8988T (cell line): ENCODE measurements at regions not wholly inside any gene's neighbourhood (a gene's known extent, or its start where the extent isn't known, plus 50 kb on each side); places are given as distances from the start of the nearest gene placed in this dataset.

Source experiments
- DNase-seq: peaks from one replicate; pipeline ENCODE4 v3.0.0; 2011

- no peak for DNase-seq
Observed at GRCh38 chr15:47355759-47356158, 361.5 kb upstream of the SEMA6D start.

GRCh38 chr15:47356297-47356696 is 361.0 kb upstream of the SEMA6D start:
- DNase-seq: no peak

- no peak for DNase-seq
Observed at GRCh38 chr15:47358876-47359275, 358.4 kb upstream of the SEMA6D start.

- DNase-seq: no peak
Observed at GRCh38 chr15:47360305-47360704, 357.0 kb upstream of the SEMA6D start.

- no peak for DNase-seq
Observed at GRCh38 chr15:47362118-47362905, 355.0 kb upstream of the SEMA6D start.

GRCh38 chr15:47363653-47364052 is 353.7 kb upstream of the SEMA6D start:
- no peak for DNase-seq

GRCh38 chr15:47364230-47365141 is 352.8 kb upstream of the SEMA6D start:
- DNase-seq: no peak

GRCh38 chr15:47366884-47367283 is 350.4 kb upstream of the SEMA6D start:
- no peak for DNase-seq

GRCh38 chr15:47367726-47368390 is 349.4 kb upstream of the SEMA6D start:
- DNase-seq: no peak

- DNase-seq: no peak
Observed at GRCh38 chr15:47371939-47372338, 345.4 kb upstream of the SEMA6D start.

GRCh38 chr15:47374222-47374621 is 343.1 kb upstream of the SEMA6D start:
- DNase-seq: no peak

- no peak for DNase-seq
Observed at GRCh38 chr15:47376190-47376589, 341.1 kb upstream of the SEMA6D start.

- DNase-seq: no peak
Observed at GRCh38 chr15:47377465-47377864, 339.8 kb upstream of the SEMA6D start.

- no peak for DNase-seq
Observed at GRCh38 chr15:47378527-47378926, 338.8 kb upstream of the SEMA6D start.

GRCh38 chr15:47383102-47383501 is 334.2 kb upstream of the SEMA6D start:
- no peak for DNase-seq

- DNase-seq: no peak
Observed at GRCh38 chr15:47383801-47384200, 333.5 kb upstream of the SEMA6D start.

GRCh38 chr15:47384341-47384740 is 333.0 kb upstream of the SEMA6D start:
- no peak for DNase-seq

- no peak for DNase-seq
Observed at GRCh38 chr15:47384776-47385175, 332.5 kb upstream of the SEMA6D start.

- DNase-seq: no peak
Observed at GRCh38 chr15:47386459-47386858, 330.8 kb upstream of the SEMA6D start.

- DNase-seq: no peak
Observed at GRCh38 chr15:47388299-47388698, 329.0 kb upstream of the SEMA6D start.

GRCh38 chr15:47390208-47390765 is 327.0 kb upstream of the SEMA6D start:
- no peak for DNase-seq

GRCh38 chr15:47394286-47394809 is 323.0 kb upstream of the SEMA6D start:
- no peak for DNase-seq

GRCh38 chr15:47395076-47395475 is 322.2 kb upstream of the SEMA6D start:
- DNase-seq: no peak
